ENCODE measurements at regions not wholly inside any gene's neighbourhood (a gene's known extent, or its start where the extent isn't known, plus 50 kb on each side); places are given as distances from the start of the nearest gene placed in this dataset.
A peak's percentile ranks its signal among the peaks of the same experiment; 100 is the strongest.
"Not testable (repeated sequence)": the region's sequence is repeated elsewhere in the genome, so short reads cannot be mapped to it uniquely, and the experiment has no call there.

- FAIRE-seq: no peak
These were observed 216.9 kb upstream of the NRIP1 start for GRCh38 chr21:15281714-15282113.

DNA sequence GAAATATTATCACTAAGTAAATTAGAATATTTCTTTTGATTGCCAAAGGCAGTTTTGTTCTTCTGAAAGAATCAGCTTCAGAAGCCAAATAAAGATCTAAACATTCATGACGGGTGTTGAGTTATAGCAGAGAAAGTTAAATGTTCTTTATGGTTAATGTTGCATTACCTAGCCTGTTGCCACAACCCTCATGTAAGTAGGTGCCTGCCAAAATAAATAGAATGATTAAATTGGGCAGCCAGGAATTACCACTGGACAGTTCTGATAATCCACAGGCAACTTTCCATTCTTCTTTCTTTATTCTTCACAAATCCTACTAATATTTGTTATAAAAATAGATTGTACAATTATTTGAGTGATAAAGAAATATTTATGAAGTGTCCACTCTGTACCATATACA is 217.9 kb upstream of the NRIP1 start:
- FAIRE-seq: no peak

GRCh38 chr21:15283138-15283537 is 218.3 kb upstream of the NRIP1 start:
- FAIRE-seq: no peak

GRCh38 chr21:15283789-15284188 is 219.0 kb upstream of the NRIP1 start:
- FAIRE-seq: no peak

- no peak for FAIRE-seq
These were observed 220.8 kb upstream of the NRIP1 start for GRCh38 chr21:15285556-15285955.

GRCh38 chr21:15289246-15289645 is 224.4 kb upstream of the NRIP1 start:
- no peak for FAIRE-seq

GRCh38 chr21:15289896-15290841 is 225.4 kb upstream of the NRIP1 start:
- no peak for FAIRE-seq

GRCh38 chr21:15291621-15292266 is 226.9 kb upstream of the NRIP1 start:
- no peak for FAIRE-seq

- FAIRE-seq: peak; percentile 99
These were observed 228.4 kb upstream of the NRIP1 start for GRCh38 chr21:15293240-15293639.

- no peak for FAIRE-seq
These were observed 231.1 kb upstream of the NRIP1 start for GRCh38 chr21:15295875-15296274.

GRCh38 chr21:15297824-15298223 is 233.0 kb upstream of the NRIP1 start:
- no peak for FAIRE-seq

DNA sequence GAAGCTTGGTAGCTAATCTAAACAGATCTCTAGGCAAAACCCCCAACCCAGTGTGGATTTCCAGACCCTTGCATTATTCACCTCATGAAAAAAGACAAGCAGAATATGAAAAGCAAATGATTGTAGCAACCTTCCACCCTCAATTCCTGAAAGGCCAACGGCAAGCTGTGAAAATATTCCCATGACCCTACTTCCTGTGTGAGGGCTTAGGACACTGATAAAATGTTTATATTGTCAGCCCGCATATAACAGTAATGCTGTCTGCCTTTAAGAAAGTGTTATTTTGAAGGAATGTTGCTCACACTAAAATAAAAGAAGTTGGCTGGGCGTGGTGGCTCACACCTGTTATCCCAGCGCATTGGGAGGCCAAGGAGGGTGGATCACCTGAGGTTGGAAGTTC is 233.5 kb upstream of the NRIP1 start:
- no peak for FAIRE-seq

DNA sequence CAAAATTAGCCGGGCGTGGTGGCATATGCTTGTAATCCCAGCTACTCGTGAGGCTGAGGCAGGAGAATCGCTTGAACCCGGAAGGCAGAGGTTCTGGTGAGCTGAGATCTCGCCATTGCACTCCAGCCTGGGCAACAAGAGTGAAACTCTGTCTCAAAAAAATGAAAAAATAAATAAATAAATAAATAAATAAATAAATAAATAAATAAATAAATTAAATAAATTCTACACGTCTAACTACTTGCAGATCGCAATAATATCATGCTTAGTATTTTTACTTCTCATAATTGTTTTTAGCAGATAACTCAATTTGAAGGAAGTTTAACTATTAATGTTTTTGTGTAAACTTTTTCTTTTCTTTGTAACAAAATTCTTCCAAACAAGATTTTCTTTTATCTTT is 234.0 kb upstream of the NRIP1 start:
- FAIRE-seq: peak; percentile 72

GRCh38 chr21:15300131-15300530 is 235.3 kb upstream of the NRIP1 start:
- FAIRE-seq: no peak

DNA sequence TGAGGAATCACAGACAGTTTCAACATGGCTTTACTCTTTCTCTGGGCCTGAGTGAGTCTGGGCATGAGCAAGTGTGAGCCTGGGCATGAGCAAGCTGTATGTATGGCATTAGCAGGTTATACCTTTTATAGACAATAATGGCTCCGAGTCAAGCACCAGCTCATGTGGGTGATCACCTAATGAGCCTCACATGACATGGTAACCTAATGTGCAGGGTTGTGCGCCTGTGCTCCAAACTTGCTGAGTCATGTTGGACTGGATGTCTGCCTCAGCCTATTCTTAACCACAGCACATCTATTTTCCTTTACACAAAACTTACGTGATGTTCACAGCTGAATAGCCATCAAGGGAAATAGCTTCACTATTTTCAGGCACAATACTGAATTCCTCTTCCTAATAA is 236.2 kb upstream of the NRIP1 start:
- FAIRE-seq: no peak

DNA sequence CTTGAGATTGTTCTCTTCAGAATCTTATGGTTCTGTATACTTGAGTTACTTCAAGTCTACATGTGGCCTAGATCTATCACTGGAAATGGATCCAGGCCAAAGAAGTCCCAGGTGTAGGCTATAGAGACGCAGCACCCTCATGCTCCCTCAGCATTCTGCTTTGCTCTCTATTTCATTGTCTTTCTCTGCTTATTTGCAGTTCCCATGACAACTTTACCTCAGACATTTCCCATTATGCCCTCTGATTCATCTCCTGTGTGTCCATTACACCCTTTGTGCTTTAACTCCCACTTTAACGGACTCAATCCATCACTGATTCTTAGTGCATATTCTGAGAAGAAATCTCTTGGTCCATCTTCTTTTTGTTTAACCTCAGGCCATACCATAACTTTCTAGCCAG is 236.9 kb upstream of the NRIP1 start:
- no peak for FAIRE-seq

- peak; percentile 80 for FAIRE-seq
These were observed 241.5 kb upstream of the NRIP1 start for GRCh38 chr21:15306271-15306670.

DNA sequence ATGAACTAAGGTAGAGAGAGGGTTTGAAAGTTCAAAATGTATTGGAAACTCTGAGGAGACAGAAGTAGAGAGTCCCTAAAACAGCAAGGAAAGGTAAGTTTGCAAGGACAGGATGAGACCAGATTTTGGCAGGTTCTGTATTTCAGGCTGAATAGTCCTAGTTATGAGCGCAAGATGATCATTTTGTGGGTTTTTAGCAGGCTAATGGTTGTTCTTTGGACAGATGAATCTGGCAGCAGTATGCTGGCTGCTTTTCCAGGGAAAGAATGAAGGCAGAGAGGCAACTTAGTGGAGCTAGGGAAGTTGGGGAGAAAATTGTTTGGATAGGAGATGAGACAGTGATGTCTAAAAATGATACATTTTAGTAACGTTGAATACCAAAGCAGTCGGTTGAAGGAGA is 243.5 kb upstream of the NRIP1 start:
- FAIRE-seq: no peak

- no peak for FAIRE-seq
These were observed 244.3 kb upstream of the NRIP1 start for GRCh38 chr21:15309022-15309590.

- FAIRE-seq: no peak
These were observed 244.9 kb upstream of the NRIP1 start for GRCh38 chr21:15309721-15310120.

GRCh38 chr21:15311510-15311909 is 246.7 kb upstream of the NRIP1 start:
- FAIRE-seq: peak; percentile 70

DNA sequence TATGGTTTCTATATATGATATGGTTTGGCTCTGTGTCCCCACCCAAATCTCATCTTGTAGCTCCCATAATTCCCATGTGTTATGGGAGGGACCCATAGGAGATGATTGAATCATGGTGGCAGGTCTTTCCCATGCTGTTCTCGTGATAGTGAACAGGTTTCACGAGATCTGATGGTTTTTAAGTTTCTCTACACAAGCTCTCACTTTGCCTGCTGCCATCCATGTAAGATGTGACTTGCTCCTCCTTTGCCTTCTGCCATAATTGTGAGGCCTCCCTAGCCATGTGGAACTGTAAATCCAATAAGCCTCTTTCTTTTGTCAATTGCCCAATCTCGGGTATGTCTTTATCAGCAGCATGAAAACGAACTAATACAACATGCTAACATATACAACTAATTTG is 252.2 kb upstream of the NRIP1 start:
- not testable (repeated sequence) for FAIRE-seq

DNA sequence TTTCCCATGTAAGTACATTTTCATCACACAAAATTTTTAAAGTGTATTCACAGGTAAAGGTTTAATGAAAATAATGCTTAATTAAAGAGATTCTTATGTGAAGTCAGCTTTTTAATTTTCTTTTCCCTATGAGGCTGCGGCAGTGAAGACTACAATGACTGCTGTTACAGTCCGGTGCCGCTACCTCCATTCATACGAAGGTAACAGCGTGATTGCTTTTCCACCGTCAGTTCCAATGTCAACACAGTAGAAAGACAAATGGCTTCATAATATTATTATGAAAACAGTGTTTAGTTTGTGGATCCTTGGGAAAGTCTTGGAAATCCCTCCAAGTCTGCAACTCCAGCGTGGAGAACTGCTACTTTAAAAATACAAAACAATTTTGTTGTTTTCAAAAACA is 254.9 kb upstream of the NRIP1 start:
- no peak for FAIRE-seq

GRCh38 chr21:15324542-15324941 is 259.7 kb upstream of the NRIP1 start:
- FAIRE-seq: no peak

Data from endometrium (tissue), 2 donors.